ENCODE measurements at regions not wholly inside any gene's neighbourhood (a gene's known extent, or its start where the extent isn't known, plus 50 kb on each side); places are given as distances from the start of the nearest gene placed in this dataset.

DNA sequence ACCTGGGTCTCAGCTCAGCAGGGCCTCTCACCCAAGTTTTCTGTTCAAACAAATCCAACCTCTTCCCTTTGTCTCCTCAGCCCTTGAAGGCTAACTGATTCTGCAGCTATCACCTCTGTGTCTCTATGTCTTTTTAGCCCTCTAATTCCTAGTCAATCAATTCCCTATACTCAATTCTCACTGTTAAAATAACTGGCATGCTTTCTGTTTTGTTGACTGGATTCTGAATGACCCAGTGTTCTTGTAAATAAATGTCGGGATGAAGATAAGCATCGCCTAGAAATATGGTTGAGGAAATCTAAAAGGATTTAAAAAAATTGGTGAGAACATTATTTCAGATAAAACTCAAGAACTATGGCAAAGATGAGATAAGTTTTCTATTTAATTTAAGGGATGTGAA, 210.2 kb downstream of the ICE1 start:
- TF ChIP-seq POLR2AphosphoS5 (IDR thresholded peaks at IDR 0.05; ENCODE audit: low read depth, low read length) (no peak), TAF1 (IDR thresholded peaks at IDR 0.05; ENCODE audit: borderline replicate concordance, low read depth, low read length) (no peak), POLR2A (IDR thresholded peaks at IDR 0.05; ENCODE audit: low read depth, low read length) (no peak)

Measured in GM12892 (cell line).